Peyer's patch (tissue), 4 donors: ENCODE measurements at regions not wholly inside any gene's neighbourhood (a gene's known extent, or its start where the extent isn't known, plus 50 kb on each side); places are given as distances from the start of the nearest gene placed in this dataset.

Experiments used
- DNase-seq, 3 donors: peaks; one replicate each; pipeline ENCODE4 v3.0.0-alpha.2; 2017 to 2019
- H3K27ac ChIP-seq, 4 donors: fragments of 200-600 bp; sonication (generic); one replicate each; pipeline ENCODE4 v1.5.1; 2016 to 2019
- H3K27me3 ChIP-seq, 2 donors: fragments of 200-600 bp; sonication (generic); one replicate each; pipeline ENCODE4 v1.5.1; 2019
- H3K36me3 ChIP-seq, 3 donors: fragments of 200-600 bp; sonication (generic); one replicate each; pipeline ENCODE4 v1.5.1; 2016 to 2019
- H3K4me1 ChIP-seq, 4 donors: fragments of 200-600 bp; sonication (generic); one replicate each; pipeline ENCODE4 v1.5.1; 2016 to 2019
- H3K4me3 ChIP-seq, 4 donors: fragments of 200-600 bp; sonication (generic); 1 replicate in 3 of 4; 2 replicates in 1 of 4; pipeline ENCODE4 v1.5.1; 2016 to 2019; ENCODE audit warnings: mild to moderate bottlenecking in 1 of 4
- H3K9me3 ChIP-seq, 4 donors: fragments of 200-600 bp; sonication (generic); one replicate each; pipeline ENCODE4 v1.5.1; 2016 to 2019; ENCODE audit warnings: mild to moderate bottlenecking in 1 of 4
- POLR2A ChIP-seq, 2 donors: fragments of 450-650 bp; IDR thresholded peaks; one replicate each; pipeline ENCODE4 v1.5.1; 2017; ENCODE audit warnings: antibody characterized with exemption in 2 of 2, mild to moderate bottlenecking in 2 of 2, moderate library complexity in 2 of 2
- TF ChIP-seq, protein P1 (sequence below), 6 experiments: fragments of 450-650 bp in 4 of 6; fragments of 200-600 bp in 2 of 6; sonication (generic) in 1 of 6; IDR thresholded peaks; one replicate each; pipeline ENCODE4 v1.5.1; 2017 to 2019; ENCODE audit warnings: antibody characterized with exemption in 6 of 6, mild to moderate bottlenecking in 3 of 6, moderate library complexity in 1 of 6

DNA sequence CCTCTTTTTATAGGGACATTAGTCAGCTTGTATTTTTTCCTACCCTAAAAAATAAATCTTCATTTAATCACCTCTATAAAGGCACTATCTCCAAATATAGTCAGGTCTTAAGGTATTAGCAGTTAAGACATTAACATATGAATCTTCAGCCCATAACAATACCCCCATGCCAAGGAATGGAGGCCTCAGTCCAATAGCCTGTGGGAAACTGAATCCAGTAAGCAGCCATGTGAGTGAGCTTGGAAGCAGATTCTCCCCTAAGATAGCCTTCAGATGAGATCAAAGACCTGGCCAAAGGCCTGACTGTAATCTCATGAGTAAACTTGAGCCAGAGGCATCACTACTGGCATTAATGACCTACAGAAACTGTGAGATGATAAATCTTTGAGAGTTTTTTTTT is 232.1 kb upstream of the SYT10 start:
- no peaks in the 10 kb centered on the region for H3K36me3 ChIP-seq
- no peak overlapping the region for H3K4me3 ChIP-seq
- no peaks in the 10 kb centered on the region for H3K27me3 ChIP-seq
- no peak overlapping the region for H3K27ac ChIP-seq
- no peaks in the 10 kb centered on the region for H3K9me3 ChIP-seq
- H3K4me1 ChIP-seq = no peaks in the 10 kb centered on the region
- DNase-seq = no peak
- TF ChIP-seq, protein P1, sequence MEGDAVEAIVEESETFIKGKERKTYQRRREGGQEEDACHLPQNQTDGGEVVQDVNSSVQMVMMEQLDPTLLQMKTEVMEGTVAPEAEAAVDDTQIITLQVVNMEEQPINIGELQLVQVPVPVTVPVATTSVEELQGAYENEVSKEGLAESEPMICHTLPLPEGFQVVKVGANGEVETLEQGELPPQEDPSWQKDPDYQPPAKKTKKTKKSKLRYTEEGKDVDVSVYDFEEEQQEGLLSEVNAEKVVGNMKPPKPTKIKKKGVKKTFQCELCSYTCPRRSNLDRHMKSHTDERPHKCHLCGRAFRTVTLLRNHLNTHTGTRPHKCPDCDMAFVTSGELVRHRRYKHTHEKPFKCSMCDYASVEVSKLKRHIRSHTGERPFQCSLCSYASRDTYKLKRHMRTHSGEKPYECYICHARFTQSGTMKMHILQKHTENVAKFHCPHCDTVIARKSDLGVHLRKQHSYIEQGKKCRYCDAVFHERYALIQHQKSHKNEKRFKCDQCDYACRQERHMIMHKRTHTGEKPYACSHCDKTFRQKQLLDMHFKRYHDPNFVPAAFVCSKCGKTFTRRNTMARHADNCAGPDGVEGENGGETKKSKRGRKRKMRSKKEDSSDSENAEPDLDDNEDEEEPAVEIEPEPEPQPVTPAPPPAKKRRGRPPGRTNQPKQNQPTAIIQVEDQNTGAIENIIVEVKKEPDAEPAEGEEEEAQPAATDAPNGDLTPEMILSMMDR (IDR thresholded peaks at IDR 0.05) = no peak

DNA sequence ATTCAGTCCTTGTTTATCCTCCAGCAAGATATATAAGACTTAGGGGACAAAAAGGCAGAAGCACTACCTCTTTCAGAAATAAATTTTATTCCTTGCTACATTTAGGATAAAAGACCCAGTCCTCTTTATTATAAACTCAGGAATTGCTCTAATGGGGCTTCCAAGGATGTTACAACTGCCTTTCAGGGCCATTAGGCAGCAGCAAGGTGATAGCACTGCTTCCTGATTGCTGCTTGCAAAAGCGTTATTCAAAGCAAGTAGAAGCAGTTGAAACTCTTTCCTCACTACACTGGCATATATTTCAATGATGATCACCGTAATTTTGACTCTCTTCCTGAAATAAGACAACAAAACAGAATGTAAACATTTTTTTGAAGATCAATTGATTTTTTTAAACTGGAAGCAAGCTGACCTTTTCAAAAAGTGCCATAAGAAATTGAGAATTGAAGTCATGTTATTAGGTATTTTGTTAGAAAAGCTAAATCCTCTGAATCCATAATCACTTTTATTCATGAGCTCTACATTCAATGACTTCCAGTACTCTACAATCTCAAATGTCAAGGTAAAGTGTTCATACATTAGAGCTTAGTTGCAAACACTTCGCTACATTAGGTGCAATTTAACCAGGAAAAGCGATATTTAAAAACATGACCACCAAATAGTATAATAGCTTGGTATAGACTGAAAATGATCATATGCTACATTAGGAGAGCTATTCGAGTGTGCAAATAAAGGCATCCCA is 233.4 kb upstream of the SYT10 start:
- TF ChIP-seq POLR2A (IDR thresholded peaks at IDR 0.05) = no peak
- TF ChIP-seq, protein P1 (IDR thresholded peaks at IDR 0.05) = no peak

DNA sequence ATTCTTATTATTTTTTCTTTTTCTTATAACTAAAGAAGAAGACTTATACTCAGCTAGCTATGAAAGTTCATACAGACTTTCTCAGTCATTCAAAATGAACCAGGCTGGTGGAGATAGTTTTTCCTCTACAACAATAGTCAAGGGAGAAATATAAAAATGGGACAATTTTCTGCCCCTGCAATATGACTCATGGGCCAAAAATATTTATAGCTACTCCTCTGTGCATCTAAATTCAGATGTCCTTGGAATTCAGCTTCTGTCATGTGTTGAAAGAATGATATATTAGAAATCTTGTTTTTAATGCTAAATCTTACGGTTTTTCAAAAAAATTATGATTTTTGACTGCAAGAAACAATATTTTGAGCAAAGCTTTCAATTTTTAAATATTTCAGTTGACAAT is 237.2 kb upstream of the SYT10 start:
- Histone ChIP-seq H3K27me3 (no peaks in the 10 kb centered on the region), H3K27ac (no peak overlapping the region), H3K36me3 (no peaks in the 10 kb centered on the region), H3K4me3 (no peak overlapping the region), H3K9me3 (no peaks in the 10 kb centered on the region), H3K4me1 (no peaks in the 10 kb centered on the region)
- DNase-seq = no peak
- TF ChIP-seq, protein P1 (IDR thresholded peaks at IDR 0.05) = no peak
- TF ChIP-seq POLR2A (IDR thresholded peaks at IDR 0.05) = no peak

More for the DNA sequence above, 233.4 kb upstream of the SYT10 start:
- H3K9me3 ChIP-seq = no peaks in the 10 kb centered on the region
- no peak overlapping the region for H3K27ac ChIP-seq
- no peak overlapping the region for H3K4me3 ChIP-seq
- H3K27me3 ChIP-seq = no peaks in the 10 kb centered on the region
- no peak for DNase-seq
- H3K4me1 ChIP-seq = no peaks in the 10 kb centered on the region
- H3K36me3 ChIP-seq = no peaks in the 10 kb centered on the region

DNA sequence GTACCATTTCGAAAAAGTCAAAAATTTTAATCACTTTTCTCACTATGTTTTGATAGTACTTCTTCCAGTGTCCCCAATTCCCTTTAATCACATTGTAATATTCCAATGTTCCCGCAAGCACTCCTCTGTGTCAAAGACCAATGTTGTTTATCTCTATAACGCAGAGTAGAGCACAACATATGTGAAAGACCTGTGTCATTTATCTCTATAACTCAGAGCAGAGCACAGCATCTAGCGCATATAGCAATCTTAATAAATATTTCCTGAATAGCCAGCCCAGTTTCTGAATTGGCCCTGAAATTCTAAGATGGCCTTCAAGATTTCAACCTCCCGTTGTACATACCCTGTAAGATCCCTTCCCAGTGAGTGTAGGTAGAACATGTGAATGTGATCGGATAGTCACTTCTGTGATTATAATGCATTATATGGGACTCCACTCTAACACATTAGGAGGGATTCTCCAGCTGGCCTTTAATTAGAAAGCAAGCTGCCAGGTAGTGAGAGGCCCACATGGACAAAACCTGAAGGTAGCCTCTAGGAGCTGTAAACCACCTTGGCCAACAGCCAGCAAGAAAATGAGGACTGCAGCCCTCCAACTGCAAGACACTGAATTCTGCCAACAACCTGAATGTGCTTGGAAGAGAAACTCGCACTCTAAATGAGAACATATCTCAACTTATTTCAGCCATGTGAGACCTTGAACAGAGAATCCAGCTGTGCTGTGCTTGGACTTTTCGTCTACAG is 238.8 kb upstream of the SYT10 start:
- Histone ChIP-seq H3K36me3 (no peaks in the 10 kb centered on the region), H3K9me3 (no peaks in the 10 kb centered on the region), H3K4me1 (no peaks in the 10 kb centered on the region), H3K27me3 (no peaks in the 10 kb centered on the region), H3K4me3 (no peak overlapping the region), H3K27ac (no peak overlapping the region)
- TF ChIP-seq, protein P1 (IDR thresholded peaks at IDR 0.05) = no peak
- TF ChIP-seq POLR2A (IDR thresholded peaks at IDR 0.05) = no peak
- no peak for DNase-seq

DNA sequence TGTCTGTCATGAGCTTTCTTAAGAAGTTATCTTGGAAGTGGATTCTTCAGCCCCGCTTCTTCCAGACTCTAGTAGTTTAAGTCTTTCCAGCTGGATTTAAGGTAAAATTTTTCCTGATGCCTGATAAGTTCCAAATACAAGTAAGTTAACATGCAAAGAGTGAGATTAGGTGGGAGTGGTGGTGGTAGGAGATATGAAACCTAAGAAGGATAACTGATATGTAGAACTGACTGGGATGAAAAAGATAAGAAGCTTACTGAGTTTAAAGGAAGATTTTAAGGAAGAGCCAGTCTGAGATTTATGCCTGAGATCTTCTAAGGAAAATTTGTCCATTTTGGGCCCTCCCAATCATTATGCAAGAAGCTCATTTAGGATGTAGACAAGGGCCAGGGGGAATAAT is 250.9 kb upstream of the SYT10 start:
- H3K4me3 ChIP-seq = no peak overlapping the region
- H3K36me3 ChIP-seq = no peaks in the 10 kb centered on the region
- no peaks in the 10 kb centered on the region for H3K9me3 ChIP-seq
- no peaks in the 10 kb centered on the region for H3K27me3 ChIP-seq
- TF ChIP-seq POLR2A (IDR thresholded peaks at IDR 0.05) = no peak
- no peak for DNase-seq
- no peak overlapping the region for H3K27ac ChIP-seq
- H3K4me1 ChIP-seq = no peaks in the 10 kb centered on the region

DNA sequence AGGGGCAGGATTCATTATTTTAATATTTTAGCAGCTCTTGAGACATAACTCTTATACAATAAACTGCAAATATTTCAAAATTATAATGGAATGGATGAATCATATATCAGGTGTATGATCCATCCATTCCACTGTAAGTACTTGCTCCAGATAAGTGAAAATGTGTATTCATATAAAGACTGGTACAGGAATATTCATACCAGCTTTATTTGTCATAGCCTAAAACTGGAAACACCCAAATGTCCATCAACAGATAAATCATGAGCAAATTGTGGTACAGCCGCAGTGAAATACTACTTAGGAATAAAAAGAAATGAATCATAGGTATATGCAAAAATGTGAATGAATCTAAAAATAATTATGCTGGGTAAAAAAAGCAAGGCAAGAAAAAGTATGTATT is 263.6 kb upstream of the SYT10 start:
- DNase-seq = no peak
- H3K4me3 ChIP-seq = no peak overlapping the region
- H3K27me3 ChIP-seq = no peaks in the 10 kb centered on the region
- H3K27ac ChIP-seq = no peak overlapping the region
- no peaks in the 10 kb centered on the region for H3K36me3 ChIP-seq
- H3K4me1 ChIP-seq = no peaks in the 10 kb centered on the region
- H3K9me3 ChIP-seq = no peaks in the 10 kb centered on the region
- TF ChIP-seq, protein P1 (IDR thresholded peaks at IDR 0.05) = no peak
- no peak for TF ChIP-seq POLR2A (IDR thresholded peaks at IDR 0.05)
